Vagina (tissue), 2 donors: ENCODE measurements at regions not wholly inside any gene's neighbourhood (a gene's known extent, or its start where the extent isn't known, plus 50 kb on each side); places are given as distances from the start of the nearest gene placed in this dataset.
A peak's percentile ranks its signal among the peaks of the same experiment; 100 is the strongest.

Experiments used
- DNase-seq, 2 donors: peaks; one replicate each; pipeline ENCODE4 v3.0.0-alpha.2; 2017; ENCODE audit errors: extremely low spot score in 2 of 2
- H3K27ac ChIP-seq: fragments of 200-600 bp; sonication (generic); one replicate; pipeline ENCODE4 v1.5.1; 2019
- H3K27me3 ChIP-seq: fragments of 200-600 bp; sonication (generic); one replicate; pipeline ENCODE4 v1.5.1; 2019
- H3K36me3 ChIP-seq, 2 donors: fragments of 200-600 bp; sonication (generic); one replicate each; pipeline ENCODE4 v1.5.1; 2017 to 2019
- H3K4me1 ChIP-seq: fragments of 200-600 bp; sonication (generic); one replicate; pipeline ENCODE4 v1.5.1; 2019
- H3K4me3 ChIP-seq, 2 donors: fragments of 200-600 bp; sonication (generic); 1 replicate in 1 of 2; 2 replicates in 1 of 2; pipeline ENCODE4 v1.5.1; 2016 to 2019
- H3K9me3 ChIP-seq: fragments of 200-600 bp; sonication (generic); one replicate; pipeline ENCODE4 v1.5.1; 2019
- POLR2A ChIP-seq, 2 donors: fragments of 450-650 bp; IDR thresholded peaks; one replicate each; pipeline ENCODE4 v1.6.1; 2017; ENCODE audit warnings: antibody characterized with exemption in 2 of 2, mild to moderate bottlenecking in 2 of 2, moderate library complexity in 2 of 2
- POLR2AphosphoS5 ChIP-seq, 2 donors: sonication (generic); formaldehyde crosslinking; IDR thresholded peaks; one replicate each; pipeline ENCODE4 v1.9.0; 2017; ENCODE audit warnings: antibody characterized with exemption in 2 of 2, mild to moderate bottlenecking in 2 of 2, low read depth in 1 of 2; ENCODE audit not compliant: insufficient read depth in 1 of 2
- intact Hi-C: fragments of 100-400 bp; cut with DNase I; formaldehyde crosslinking; loops from one replicate; pipeline ENCODE4 v1.15.1; 2023
- TF ChIP-seq, protein P1 (sequence below), 3 experiments: fragments of 450-650 bp in 2 of 3; fragments of 200-600 bp in 1 of 3; sonication (generic) in 1 of 3; IDR thresholded peaks; one replicate each; pipeline ENCODE4 v1.5.1; 2017 to 2019; ENCODE audit warnings: antibody characterized with exemption in 3 of 3, mild to moderate bottlenecking in 2 of 3, moderate library complexity in 2 of 3

DNA sequence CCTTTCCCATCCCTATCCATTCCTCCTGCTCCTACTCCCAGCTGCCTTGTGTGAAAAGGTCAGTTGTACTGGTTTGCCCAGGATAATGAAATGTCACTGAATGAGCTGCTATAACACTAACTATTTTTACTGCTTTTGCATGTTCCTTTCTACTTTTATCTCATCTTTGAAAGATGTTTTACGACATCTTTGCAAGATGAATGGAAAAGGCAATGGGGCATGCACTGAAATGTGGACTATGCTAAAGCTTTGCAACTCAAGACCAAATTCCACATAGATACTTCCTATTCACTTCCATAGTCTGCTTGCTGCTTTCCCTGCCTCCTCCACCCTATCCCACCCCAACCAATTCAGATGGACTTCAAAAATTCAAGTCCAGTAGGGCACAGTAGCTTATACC lies 111.3 kb downstream of the SETD4 start:
- TF ChIP-seq, protein P1, sequence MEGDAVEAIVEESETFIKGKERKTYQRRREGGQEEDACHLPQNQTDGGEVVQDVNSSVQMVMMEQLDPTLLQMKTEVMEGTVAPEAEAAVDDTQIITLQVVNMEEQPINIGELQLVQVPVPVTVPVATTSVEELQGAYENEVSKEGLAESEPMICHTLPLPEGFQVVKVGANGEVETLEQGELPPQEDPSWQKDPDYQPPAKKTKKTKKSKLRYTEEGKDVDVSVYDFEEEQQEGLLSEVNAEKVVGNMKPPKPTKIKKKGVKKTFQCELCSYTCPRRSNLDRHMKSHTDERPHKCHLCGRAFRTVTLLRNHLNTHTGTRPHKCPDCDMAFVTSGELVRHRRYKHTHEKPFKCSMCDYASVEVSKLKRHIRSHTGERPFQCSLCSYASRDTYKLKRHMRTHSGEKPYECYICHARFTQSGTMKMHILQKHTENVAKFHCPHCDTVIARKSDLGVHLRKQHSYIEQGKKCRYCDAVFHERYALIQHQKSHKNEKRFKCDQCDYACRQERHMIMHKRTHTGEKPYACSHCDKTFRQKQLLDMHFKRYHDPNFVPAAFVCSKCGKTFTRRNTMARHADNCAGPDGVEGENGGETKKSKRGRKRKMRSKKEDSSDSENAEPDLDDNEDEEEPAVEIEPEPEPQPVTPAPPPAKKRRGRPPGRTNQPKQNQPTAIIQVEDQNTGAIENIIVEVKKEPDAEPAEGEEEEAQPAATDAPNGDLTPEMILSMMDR (IDR thresholded peaks at IDR 0.05): no peak
- TF ChIP-seq POLR2AphosphoS5 (IDR thresholded peaks at IDR 0.05; ENCODE audit: insufficient read depth in 1 of 2, low read depth in 1 of 2): no peak
- no peak for TF ChIP-seq POLR2A (IDR thresholded peaks at IDR 0.05)
- no peak overlapping the region for H3K4me3 ChIP-seq
- intact Hi-C loops: no loop called here
- peak in 1 of 2 donors; percentile 56 for DNase-seq
- no peaks in the 10 kb centered on the region for H3K27me3 ChIP-seq
- H3K4me1 ChIP-seq: no peaks in the 10 kb centered on the region
- H3K9me3 ChIP-seq: no peaks in the 10 kb centered on the region
- no peaks in the 10 kb centered on the region for H3K36me3 ChIP-seq
- H3K27ac ChIP-seq: no peak overlapping the region

- Histone ChIP-seq H3K9me3 (no peaks in the 10 kb centered on the region), H3K36me3 (no peaks in the 10 kb centered on the region), H3K27ac (no peak overlapping the region), H3K4me3 (no peak overlapping the region), H3K4me1 (no peaks in the 10 kb centered on the region), H3K27me3 (no peaks in the 10 kb centered on the region)
- peak in 1 of 2 donors; percentile 32 for DNase-seq
- intact Hi-C loops: no loop called here
- TF ChIP-seq POLR2A (IDR thresholded peaks at IDR 0.05) (no peak), POLR2AphosphoS5 (IDR thresholded peaks at IDR 0.05; ENCODE audit: insufficient read depth in 1 of 2, low read depth in 1 of 2) (no peak)
- TF ChIP-seq, protein P1 (IDR thresholded peaks at IDR 0.05): no peak
Measured at GRCh38 chr21:35945089-35945671, 115.1 kb downstream of the SETD4 start.

DNA sequence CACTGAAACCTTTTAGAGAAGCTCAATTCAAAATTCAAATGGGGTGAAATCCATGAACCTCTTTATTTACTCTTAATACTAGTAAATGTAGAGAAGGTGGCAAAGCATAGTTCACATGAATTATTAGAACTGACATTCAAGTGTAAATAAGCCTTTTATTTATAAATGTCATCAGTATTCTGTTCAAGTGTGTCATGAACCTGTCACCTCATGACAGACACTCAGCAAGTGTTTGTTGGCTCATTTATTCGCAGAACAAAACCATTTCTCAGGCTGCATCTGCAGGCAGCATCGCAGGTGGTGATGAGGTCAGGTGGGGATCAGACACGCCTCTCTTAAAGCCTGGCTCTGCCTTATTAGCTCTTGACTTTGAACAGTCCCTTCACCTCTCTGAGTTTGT lies 116.6 kb downstream of the SETD4 start:
- TF ChIP-seq POLR2AphosphoS5 (IDR thresholded peaks at IDR 0.05; ENCODE audit: insufficient read depth in 1 of 2, low read depth in 1 of 2): no peak
- TF ChIP-seq, protein P1 (IDR thresholded peaks at IDR 0.05): no peak
- TF ChIP-seq POLR2A (IDR thresholded peaks at IDR 0.05): no peak
- Histone ChIP-seq H3K9me3 (no peaks in the 10 kb centered on the region), H3K27me3 (no peaks in the 10 kb centered on the region), H3K4me1 (no peaks in the 10 kb centered on the region), H3K36me3 (no peaks in the 10 kb centered on the region), H3K27ac (no peak overlapping the region), H3K4me3 (no peak overlapping the region)
- DNase-seq: peak in 1 of 2 donors; percentile 44
- intact Hi-C loops: no loop called here

GRCh38 chr21:35942211-35943144 lies 117.8 kb downstream of the SETD4 start:
- no peak overlapping the region for H3K4me3 ChIP-seq
- no peaks in the 10 kb centered on the region for H3K4me1 ChIP-seq
- no peaks in the 10 kb centered on the region for H3K9me3 ChIP-seq
- no peaks in the 10 kb centered on the region for H3K27me3 ChIP-seq
- peak in 1 of 2 donors; percentile 60 for DNase-seq
- H3K36me3 ChIP-seq: no peaks in the 10 kb centered on the region
- intact Hi-C loops: no loop called here
- TF ChIP-seq POLR2A (IDR thresholded peaks at IDR 0.05) (no peak), POLR2AphosphoS5 (IDR thresholded peaks at IDR 0.05; ENCODE audit: insufficient read depth in 1 of 2, low read depth in 1 of 2) (no peak)
- TF ChIP-seq, protein P1 (IDR thresholded peaks at IDR 0.05): no peak
- no peak overlapping the region for H3K27ac ChIP-seq
